Skeletal muscle tissue (tissue), 4 donors: ENCODE measurements at regions not wholly inside any gene's neighbourhood (a gene's known extent, or its start where the extent isn't known, plus 50 kb on each side); places are given as distances from the start of the nearest gene placed in this dataset. TPM values are rescaled to one million over a fixed set of nuclear protein-coding genes. Genes with fewer than 3 reads are reported as not detected.

Experiments
- H3K27ac ChIP-seq: one replicate; pipeline ENCODE4 v1.7.0; 2013; ENCODE audit warnings: mild to moderate bottlenecking, low read depth, low read length, inconsistent platforms
- H3K27me3 ChIP-seq, 3 donors: one replicate each; pipeline ENCODE4 v1.7.0; 2013; ENCODE audit warnings: low read length in 3 of 3; ENCODE audit not compliant: control insufficient read depth in 3 of 3, insufficient read depth in 3 of 3
- H3K36me3 ChIP-seq, 3 donors: one replicate each; pipeline ENCODE4 v1.7.0; 2013; ENCODE audit warnings: low read length in 3 of 3; ENCODE audit not compliant: control insufficient read depth in 3 of 3, insufficient read depth in 3 of 3
- H3K4me1 ChIP-seq, 3 donors: one replicate each; pipeline ENCODE4 v1.7.0; 2013; ENCODE audit warnings: low read length in 3 of 3, mild to moderate bottlenecking in 3 of 3; ENCODE audit not compliant: control insufficient read depth in 3 of 3, insufficient read depth in 3 of 3
- H3K4me3 ChIP-seq, 3 donors: one replicate each; pipeline ENCODE4 v1.7.0; 2013; ENCODE audit warnings: low read length in 3 of 3
- H3K9ac ChIP-seq, 3 donors: one replicate each; pipeline ENCODE4 v1.7.0; 2013; ENCODE audit warnings: low read length in 3 of 3, mild to moderate bottlenecking in 3 of 3, moderate library complexity in 2 of 3, low read depth in 1 of 3
- H3K9me3 ChIP-seq, 3 donors: one replicate each; pipeline ENCODE4 v1.7.0; 2013; ENCODE audit warnings: low read length in 3 of 3; ENCODE audit not compliant: control insufficient read depth in 3 of 3
- small RNA-seq: library from RNA; depleted of rRNA; stranded (forward); fragments of <200 nt; gene quantifications from one replicate; pipeline ENCODE3, GENCODE V24; 2014
- donor health status: Osteomylitis.

DNA sequence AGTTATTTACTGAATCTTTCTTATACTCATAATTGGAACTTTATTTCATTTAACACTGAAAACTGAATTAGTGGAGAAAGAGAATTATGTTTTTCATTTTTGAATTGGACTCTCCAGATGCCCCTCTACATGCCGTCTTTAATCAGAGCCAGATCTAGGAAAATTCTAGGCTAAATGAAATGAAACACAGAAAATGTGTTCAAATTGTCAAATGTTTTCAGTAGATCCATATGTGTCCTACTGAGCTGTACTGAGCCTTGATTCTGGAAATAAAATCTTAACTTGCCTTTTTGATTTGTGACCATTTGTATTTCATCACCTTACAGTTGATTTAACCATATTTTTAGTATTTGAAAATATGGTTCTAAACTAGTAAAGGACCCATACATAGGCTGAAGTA is 64.0 kb upstream of the GK2 start:
- no peaks in the 10 kb centered on the region for H3K36me3 ChIP-seq
- H3K9ac ChIP-seq: no peak overlapping the region
- no peaks in the 10 kb centered on the region for H3K9me3 ChIP-seq
- H3K4me1 ChIP-seq: no peaks in the 10 kb centered on the region
- no peaks in the 10 kb centered on the region for H3K27me3 ChIP-seq
- H3K4me3 ChIP-seq: no peak overlapping the region
- H3K27ac ChIP-seq: no peak overlapping the region

DNA sequence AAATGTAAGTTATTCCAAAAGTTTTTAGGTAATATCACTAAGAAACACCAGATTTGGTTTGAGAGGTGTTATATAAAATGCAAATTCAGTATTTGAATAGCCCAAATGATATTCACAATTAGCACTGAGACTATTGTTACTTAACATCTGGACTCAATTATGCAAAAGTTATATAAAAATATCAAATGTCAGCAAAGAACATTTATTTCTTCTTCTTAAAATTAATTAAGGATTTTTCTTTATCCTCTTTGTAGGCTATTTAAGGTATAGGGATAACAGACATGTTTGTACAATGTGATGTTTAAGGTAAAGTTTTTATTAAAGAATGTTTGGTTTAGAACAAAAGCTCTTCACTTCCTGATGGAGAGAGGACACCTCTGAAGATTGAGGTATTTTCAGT is 63.3 kb upstream of the GK2 start:
- H3K36me3 ChIP-seq: no peaks in the 10 kb centered on the region
- H3K27me3 ChIP-seq: no peaks in the 10 kb centered on the region
- H3K27ac ChIP-seq: no peak overlapping the region
- no peak overlapping the region for H3K4me3 ChIP-seq
- H3K9ac ChIP-seq: no peak overlapping the region
- H3K4me1 ChIP-seq: no peaks in the 10 kb centered on the region
- no peaks in the 10 kb centered on the region for H3K9me3 ChIP-seq

DNA sequence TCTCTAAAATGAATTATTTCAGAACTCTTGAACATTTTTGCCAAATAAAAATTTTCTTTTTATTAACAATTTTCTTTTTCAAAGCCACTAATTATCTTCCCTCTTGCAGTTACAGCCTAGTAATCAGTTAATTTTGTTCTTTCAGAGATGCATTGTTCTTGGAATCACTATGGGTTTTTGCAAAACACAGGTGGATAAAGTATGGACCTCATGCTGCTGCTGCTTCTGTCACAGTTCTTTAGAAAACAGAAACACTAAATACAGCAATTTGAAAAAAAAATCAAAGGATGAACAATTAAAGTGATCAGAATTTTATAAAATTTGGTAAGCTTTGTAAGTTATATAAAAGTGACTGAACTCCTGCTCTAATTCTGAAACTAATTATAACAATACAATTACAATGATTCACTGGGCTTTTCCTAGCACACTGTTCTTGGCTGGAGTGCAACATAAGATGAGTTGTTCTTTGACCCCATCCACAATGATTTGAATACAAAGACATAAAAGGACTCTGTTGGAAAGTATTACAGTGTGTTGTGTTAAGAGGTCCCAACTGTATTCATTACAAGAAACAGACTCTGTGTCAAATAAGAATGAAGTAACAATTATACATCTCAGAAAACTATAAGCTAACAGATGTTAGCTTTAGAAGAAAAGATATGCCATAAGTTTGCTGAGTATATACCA is 59.4 kb upstream of the GK2 start:
- Histone ChIP-seq H3K9me3 (peaks cover 0 to 2% (median 0%) of the 10 kb centered on the region in 3 donors), H3K4me3 (no peak overlapping the region), H3K4me1 (no peaks in the 10 kb centered on the region), H3K27me3 (no peaks in the 10 kb centered on the region), H3K36me3 (no peaks in the 10 kb centered on the region), H3K9ac (no peak overlapping the region), H3K27ac (no peak overlapping the region)

DNA sequence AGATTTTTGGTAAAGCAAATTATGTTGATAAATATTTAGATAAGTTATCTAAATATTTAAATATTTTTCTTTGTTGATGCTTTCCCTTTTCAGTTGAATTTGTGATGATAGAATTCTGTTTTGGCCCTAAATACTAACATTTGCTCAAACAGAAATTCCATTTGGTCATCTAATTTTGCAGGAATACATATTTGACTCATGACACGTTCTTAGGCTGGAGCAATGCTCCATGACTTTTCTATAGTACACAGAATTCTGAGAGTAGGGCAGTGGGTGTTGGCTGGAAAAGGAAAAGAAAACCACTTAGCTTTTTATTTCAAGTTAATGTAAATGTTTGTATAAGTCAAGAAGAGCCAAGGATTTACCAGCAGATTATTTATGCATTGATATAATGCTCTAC is 58.6 kb upstream of the GK2 start:
- H3K4me3 ChIP-seq: no peak overlapping the region
- no peaks in the 10 kb centered on the region for H3K27me3 ChIP-seq
- no peaks in the 10 kb centered on the region for H3K36me3 ChIP-seq
- no peak overlapping the region for H3K9ac ChIP-seq
- no peaks in the 10 kb centered on the region for H3K4me1 ChIP-seq
- H3K27ac ChIP-seq: no peak overlapping the region
- peaks cover 0 to 2% (median 0%) of the 10 kb centered on the region in 3 donors for H3K9me3 ChIP-seq

Small RNA genes lying in the stretch of these regions (small RNA-seq; reads per million reads assigned to genes)
- gene RF00072: not detected
